D721Med (cell line): ENCODE measurements at regions not wholly inside any gene's neighbourhood (a gene's known extent, or its start where the extent isn't known, plus 50 kb on each side); places are given as distances from the start of the nearest gene placed in this dataset.

Source experiments
- DNase-seq: peaks from one replicate; pipeline ENCODE4 v3.0.0; 2011; ENCODE audit warnings: low spot score; ENCODE audit not compliant: insufficient read length
- FAIRE-seq: peaks from 2 replicates; lab custom pipeline; 2011; peaks lifted over from hg19 to GRCh38; lab: Jason Lieb, UNC
- TF ChIP-seq, protein P1 (sequence below): IDR thresholded peaks from 2 replicates; pipeline ENCODE4 v1.5.1; 2012; ENCODE audit warnings: mild to moderate bottlenecking, control low read depth; ENCODE audit not compliant: insufficient read depth; ENCODE audit errors: missing control alignments

DNA sequence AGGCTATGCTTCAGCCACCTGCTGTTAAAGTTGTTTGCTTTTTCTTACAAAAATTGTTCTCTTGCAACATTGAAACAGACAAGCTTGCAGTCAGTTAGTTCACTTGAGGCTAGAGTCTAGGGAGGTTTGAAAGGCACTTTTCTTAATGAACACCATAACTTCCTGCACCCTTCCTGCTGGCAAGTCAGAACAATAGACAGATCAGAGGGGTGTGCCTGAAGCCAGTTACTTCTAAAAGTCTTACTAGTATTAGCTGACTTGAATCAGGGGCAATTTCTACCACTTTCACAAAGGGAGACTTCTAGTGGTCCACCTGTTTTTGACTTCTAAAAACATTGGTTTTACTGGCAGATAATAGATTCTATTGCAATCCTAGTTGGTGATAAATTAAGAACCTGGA, 367.4 kb upstream of the CDH20 start:
- no peak for DNase-seq
- no peak for FAIRE-seq
- TF ChIP-seq, protein P1, sequence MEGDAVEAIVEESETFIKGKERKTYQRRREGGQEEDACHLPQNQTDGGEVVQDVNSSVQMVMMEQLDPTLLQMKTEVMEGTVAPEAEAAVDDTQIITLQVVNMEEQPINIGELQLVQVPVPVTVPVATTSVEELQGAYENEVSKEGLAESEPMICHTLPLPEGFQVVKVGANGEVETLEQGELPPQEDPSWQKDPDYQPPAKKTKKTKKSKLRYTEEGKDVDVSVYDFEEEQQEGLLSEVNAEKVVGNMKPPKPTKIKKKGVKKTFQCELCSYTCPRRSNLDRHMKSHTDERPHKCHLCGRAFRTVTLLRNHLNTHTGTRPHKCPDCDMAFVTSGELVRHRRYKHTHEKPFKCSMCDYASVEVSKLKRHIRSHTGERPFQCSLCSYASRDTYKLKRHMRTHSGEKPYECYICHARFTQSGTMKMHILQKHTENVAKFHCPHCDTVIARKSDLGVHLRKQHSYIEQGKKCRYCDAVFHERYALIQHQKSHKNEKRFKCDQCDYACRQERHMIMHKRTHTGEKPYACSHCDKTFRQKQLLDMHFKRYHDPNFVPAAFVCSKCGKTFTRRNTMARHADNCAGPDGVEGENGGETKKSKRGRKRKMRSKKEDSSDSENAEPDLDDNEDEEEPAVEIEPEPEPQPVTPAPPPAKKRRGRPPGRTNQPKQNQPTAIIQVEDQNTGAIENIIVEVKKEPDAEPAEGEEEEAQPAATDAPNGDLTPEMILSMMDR: no peak

DNA sequence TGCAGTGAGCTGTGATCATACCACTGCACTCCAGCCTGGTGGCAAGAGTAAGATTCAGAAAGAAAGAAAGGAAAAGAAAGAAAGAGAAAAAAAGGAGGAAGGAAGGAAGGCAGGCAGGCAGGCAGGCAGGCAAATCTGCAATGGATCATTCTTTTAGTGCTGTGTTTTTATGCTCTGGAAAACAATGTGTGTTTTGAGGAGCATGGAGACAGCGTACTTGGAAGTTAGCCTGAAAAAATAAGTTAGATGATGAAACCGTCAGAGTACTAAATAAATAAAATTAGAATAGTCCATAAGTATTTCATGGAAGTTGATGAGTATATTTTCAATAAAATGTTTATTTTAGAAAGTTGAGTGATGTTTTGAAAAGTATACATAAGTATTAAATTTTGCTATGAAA, 366.4 kb upstream of the CDH20 start:
- DNase-seq: no peak
- peak; percentile 79 for FAIRE-seq
- TF ChIP-seq, protein P1: no peak

DNA sequence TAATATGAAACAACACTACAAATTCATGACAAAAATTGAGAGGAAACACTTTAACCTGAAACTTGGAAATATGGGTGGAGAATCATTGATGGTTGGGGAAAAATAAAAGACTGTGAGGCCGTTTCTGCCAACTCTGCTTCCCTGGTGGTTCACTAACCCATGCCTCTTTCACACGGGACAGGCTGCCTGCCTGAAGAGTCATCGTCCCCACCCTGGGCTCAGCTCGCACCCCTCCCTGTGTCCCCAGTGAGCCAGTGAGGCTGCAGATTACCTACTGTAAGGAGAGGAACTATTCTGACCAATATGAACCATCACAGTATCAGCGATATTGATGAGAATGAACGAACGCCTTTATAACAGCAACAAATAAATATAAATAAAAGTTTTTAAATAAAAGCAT, 357.8 kb upstream of the CDH20 start:
- no peak for FAIRE-seq
- DNase-seq: no peak
- TF ChIP-seq, protein P1: no peak

DNA sequence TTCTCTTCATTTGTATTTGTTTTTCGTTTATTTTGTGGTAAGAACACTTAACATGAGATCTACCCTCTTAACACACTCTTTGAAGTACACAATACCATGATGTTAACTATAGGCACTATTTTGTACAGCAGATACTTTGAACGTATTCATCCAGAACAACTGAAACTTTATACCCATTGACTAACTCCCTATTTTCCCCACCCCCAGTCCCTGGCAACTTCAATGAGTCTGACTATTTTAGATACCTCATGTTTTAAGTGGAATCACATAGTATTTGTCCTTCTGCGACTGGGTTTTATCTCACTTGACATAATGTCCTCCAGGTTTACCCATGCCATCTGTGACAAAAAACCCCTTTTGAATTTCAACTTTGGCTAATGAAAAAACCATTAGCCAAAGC, 356.3 kb upstream of the CDH20 start:
- peak; percentile 98 for FAIRE-seq
- TF ChIP-seq, protein P1: no peak
- no peak for DNase-seq

DNA sequence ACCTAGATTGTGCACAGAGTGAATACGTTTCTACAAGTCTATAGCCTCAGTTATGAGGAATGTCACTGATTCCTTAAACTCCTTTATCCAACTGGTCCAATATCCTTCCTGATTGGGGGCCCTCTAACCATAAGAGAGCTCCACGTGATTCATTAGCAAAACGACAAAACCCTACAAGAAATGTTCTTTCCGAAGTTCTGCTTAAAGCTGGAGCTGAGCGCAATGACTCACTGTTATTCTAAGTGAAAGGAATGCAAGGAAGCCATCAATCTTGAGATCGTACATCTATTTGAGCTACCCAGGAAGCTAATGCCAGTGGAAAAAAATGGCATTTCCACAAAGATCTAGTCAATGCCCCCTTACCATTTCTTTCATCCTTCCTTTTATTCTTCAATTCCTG, 354.9 kb upstream of the CDH20 start:
- FAIRE-seq: peak; percentile 94
- TF ChIP-seq, protein P1: no peak

DNA sequence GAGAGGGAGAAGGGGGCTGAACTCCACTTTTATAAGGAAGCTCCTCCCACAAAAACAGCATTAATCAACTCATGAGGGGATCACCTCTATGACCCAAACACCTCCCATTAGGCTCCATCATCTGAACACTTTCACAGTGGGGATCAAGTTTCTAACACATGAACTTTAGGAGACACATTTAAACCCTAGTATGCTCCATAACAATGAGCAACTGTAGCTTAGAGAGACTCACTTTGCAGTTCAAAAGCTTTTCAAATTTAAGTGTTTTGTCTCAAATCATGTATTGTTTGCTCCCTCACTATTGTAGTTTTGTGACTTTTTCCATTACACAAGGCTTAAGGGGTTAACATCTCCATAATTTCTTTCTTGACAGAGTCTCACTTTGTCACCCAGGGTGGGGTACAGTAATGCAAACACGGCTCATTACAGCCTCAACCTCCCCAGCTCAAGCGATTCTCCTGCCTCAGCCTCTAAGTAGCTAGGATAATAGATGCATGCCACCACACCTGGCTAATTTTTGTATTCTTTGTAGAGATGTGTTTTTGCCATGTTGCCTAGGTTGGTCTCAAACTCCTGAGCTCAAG, 352.7 kb upstream of the CDH20 start:
- TF ChIP-seq, protein P1: no peak
- DNase-seq: no peak
- no peak for FAIRE-seq

More for the DNA sequence above, 354.9 kb upstream of the CDH20 start:
- no peak for DNase-seq

DNA sequence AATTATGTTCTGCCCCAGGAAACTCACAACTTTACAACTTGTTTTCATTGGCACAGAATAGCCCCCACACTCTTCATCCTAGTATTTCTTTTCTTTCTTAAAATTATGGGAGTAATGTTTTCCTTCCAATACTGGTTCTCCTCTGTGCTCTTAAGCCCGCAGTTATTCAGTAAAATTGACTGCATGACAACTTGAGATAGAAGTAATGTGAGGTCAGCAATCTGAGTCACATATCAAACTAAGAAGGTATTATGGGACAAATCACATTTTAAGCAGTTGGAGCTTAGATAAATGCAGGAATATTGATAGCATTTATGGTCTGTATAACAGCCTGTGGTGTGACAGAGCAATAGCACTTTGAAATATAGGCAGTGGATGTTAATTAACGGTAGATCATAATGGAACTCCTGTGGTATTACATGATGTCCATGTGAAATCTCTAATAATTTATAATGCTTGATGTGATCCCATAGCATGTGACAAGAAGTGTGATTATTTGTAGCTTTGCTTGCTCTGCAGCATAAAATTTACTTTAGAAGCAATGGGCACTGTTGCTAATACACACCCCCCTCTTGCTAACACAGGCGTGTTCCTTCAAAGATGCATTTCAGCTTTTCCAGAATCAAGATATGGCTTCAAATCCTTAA, 351.4 kb upstream of the CDH20 start:
- FAIRE-seq (no peak), DNase-seq (no peak)
- TF ChIP-seq, protein P1: no peak
